K562 (cell line): ENCODE measurements at regions not wholly inside any gene's neighbourhood (a gene's known extent, or its start where the extent isn't known, plus 50 kb on each side); places are given as distances from the start of the nearest gene placed in this dataset.

Experiments used
- ARID1B ChIP-seq: fragments of 450-650 bp; IDR thresholded peaks from 2 replicates; pipeline ENCODE4 v1.6.1; 2016; ENCODE audit warnings: antibody characterized with exemption, mild to moderate bottlenecking, inconsistent platforms
- CBFA2T2 ChIP-seq: fragments of 450-650 bp; conservative IDR thresholded peaks from 2 replicates; pipeline ENCODE4 v1.6.1; 2017; ENCODE audit warnings: mild to moderate bottlenecking
- CCNT2 ChIP-seq: IDR thresholded peaks from 2 replicates; pipeline ENCODE4 v1.6.1; 2011; ENCODE audit warnings: borderline replicate concordance, low read depth, mild to moderate bottlenecking, moderate library complexity, mixed read lengths, low read length; ENCODE audit not compliant: insufficient read length; ENCODE audit errors: extremely low read depth
- CTBP1 ChIP-seq: fragments of 450-650 bp; IDR thresholded peaks from 2 replicates; pipeline ENCODE4 v1.6.1; 2016; ENCODE audit warnings: borderline replicate concordance
- DACH1 ChIP-seq: fragments of 450-650 bp; IDR thresholded peaks from 2 replicates; pipeline ENCODE4 v1.6.1; 2018; ENCODE audit not compliant: partially characterized antibody
- DPF2 ChIP-seq: fragments of 450-650 bp; IDR thresholded peaks from 2 replicates; pipeline ENCODE4 v1.6.1; 2016
- EWSR1 ChIP-seq: fragments of 450-650 bp; IDR thresholded peaks from 2 replicates; pipeline ENCODE4 v1.6.1; 2018; ENCODE audit warnings: borderline replicate concordance, mild to moderate bottlenecking, low read depth, moderate library complexity; ENCODE audit not compliant: partially characterized antibody
- FOXM1 ChIP-seq, 2 experiments: fragments of 450-650 bp in 1 of 2; sonication (generic) in 1 of 2; formaldehyde crosslinking in 1 of 2; IDR thresholded peaks; 2 replicates each; pipeline versions ENCODE4 v1.6.1 to v1.9.0; 2017 to 2022; ENCODE audit warnings: low read depth in 2 of 2, mild to moderate bottlenecking in 2 of 2, missing genetic modification reagents in 1 of 2, moderate library complexity in 1 of 2
- GTF2F1 ChIP-seq: IDR thresholded peaks from 2 replicates; pipeline ENCODE4 v1.6.1; 2011; ENCODE audit warnings: low read depth, low read length, improper control_type of control experiment
- HMGN3 ChIP-seq: IDR thresholded peaks from 2 replicates; pipeline ENCODE4 v1.6.1; 2011; ENCODE audit warnings: borderline replicate concordance, low read depth, mild to moderate bottlenecking, mixed read lengths, low read length; ENCODE audit not compliant: insufficient read length; ENCODE audit errors: extremely low read depth
- IRF2 ChIP-seq: sonication (generic); formaldehyde crosslinking; IDR thresholded peaks from 2 replicates; pipeline ENCODE4 v1.8.1; 2022; ENCODE audit warnings: mild to moderate bottlenecking, missing genetic modification reagents
- KLF16 ChIP-seq: IDR thresholded peaks from 2 replicates; pipeline ENCODE4 v1.6.1; 2016; ENCODE audit warnings: antibody characterized with exemption
- MAFF ChIP-seq: IDR thresholded peaks from 2 replicates; pipeline ENCODE4 v1.6.1; 2012; ENCODE audit warnings: low read length, improper control_type of control experiment
- MEIS2 ChIP-seq: fragments of 450-650 bp; IDR thresholded peaks from 2 replicates; pipeline ENCODE4 v1.6.1; 2014; ENCODE audit warnings: mild to moderate bottlenecking; ENCODE audit not compliant: partially characterized antibody
- MLLT1 ChIP-seq, 2 experiments: fragments of 450-650 bp; IDR thresholded peaks; 2 replicates each; pipeline ENCODE4 v1.6.1; 2016
- NFE2 ChIP-seq: IDR thresholded peaks from 2 replicates; pipeline ENCODE4 v1.6.1; 2014; ENCODE audit warnings: antibody characterized with exemption, low read depth
- NFIC ChIP-seq: fragments of 450-650 bp; IDR thresholded peaks from 2 replicates; pipeline ENCODE4 v1.6.1; 2017; ENCODE audit warnings: mild to moderate bottlenecking, inconsistent platforms
- POLR3A ChIP-seq: IDR thresholded peaks from 2 replicates; pipeline ENCODE4 v1.6.1; 2011; ENCODE audit warnings: borderline replicate concordance, mild to moderate bottlenecking, moderate library complexity; ENCODE audit not compliant: insufficient read length, insufficient read depth; ENCODE audit errors: extremely low read depth
- PRDM10 ChIP-seq: fragments of 450-650 bp; IDR thresholded peaks from 2 replicates; pipeline ENCODE4 v1.6.1; 2018; ENCODE audit not compliant: partially characterized antibody
- TAL1 ChIP-seq: fragments of 450-650 bp; IDR thresholded peaks from 2 replicates; pipeline ENCODE4 v1.6.1; 2016; ENCODE audit warnings: mild to moderate bottlenecking
- TEAD4 ChIP-seq, 2 experiments: sonication (generic) in 1 of 2; formaldehyde crosslinking in 1 of 2; IDR thresholded peaks; 2 replicates each; pipeline versions ENCODE4 v1.6.1 to v1.8.0; 2012 to 2022; ENCODE audit warnings: borderline replicate concordance in 1 of 2, inconsistent platforms in 1 of 2, low read length in 1 of 2, mild to moderate bottlenecking in 1 of 2, missing genetic modification reagents in 1 of 2
- TRIM24 ChIP-seq, 2 experiments: fragments of 450-650 bp; IDR thresholded peaks; 2 replicates each; pipeline ENCODE4 v1.6.1; 2016
- YY1 ChIP-seq, 3 experiments: IDR thresholded peaks; 2 replicates each; pipeline ENCODE4 v1.6.1; 2011; ENCODE audit warnings: low read length in 2 of 3, mild to moderate bottlenecking in 2 of 3, moderate library complexity in 2 of 3, borderline replicate concordance in 1 of 3, control low read depth in 1 of 3, low read depth in 1 of 3; ENCODE audit not compliant: insufficient read depth in 3 of 3, insufficient replicate concordance in 2 of 3, control insufficient read depth in 1 of 3, insufficient read length in 1 of 3; ENCODE audit errors: extremely low read depth in 1 of 3
- ZNF766 ChIP-seq: fragments of 200-800 bp; sonication (Bioruptor generic); conservative IDR thresholded peaks from 2 replicates; pipeline ENCODE4 v1.6.1; 2016; ENCODE audit warnings: missing genetic modification characterization, missing compliant biosample characterization
- ZNF780A ChIP-seq: fragments of 250-450 bp; sonication (Bioruptor Pico); IDR thresholded peaks from 2 replicates; pipeline ENCODE4 v1.5.0; 2021; ENCODE audit warnings: mild to moderate bottlenecking

GRCh38 chr12:30395190-30395589 lies 300.5 kb downstream of the IPO8 start (continued):
- 0 out of 4 replicates have a peak, but pooled peaks of 1 of the 2 experiments have one; percentile 30 for TF ChIP-seq MLLT1 (IDR thresholded peaks at IDR 0.05)
- TF ChIP-seq YY1 (IDR thresholded peaks at IDR 0.05; ENCODE audit: borderline replicate concordance in 1 of 3, control insufficient read depth in 1 of 3, extremely low read depth in 1 of 3, insufficient read depth in 3 of 3, insufficient read length in 1 of 3, insufficient replicate concordance in 2 of 3, low read depth in 1 of 3, low read length in 2 of 3), result peak in 1 of 3 experiments; percentile 16
- TF ChIP-seq ARID1B, result peak; percentile 78
- TF ChIP-seq TAL1, result peak; percentile 74
- no peak for TF ChIP-seq GTF2F1
- peak; percentile 36 for TF ChIP-seq DACH1
- TF ChIP-seq POLR3A, result no peak
- TF ChIP-seq CBFA2T2, result peak; percentile 76
- peak; percentile 52 for TF ChIP-seq CCNT2
- peak; percentile 26 for TF ChIP-seq HMGN3
- peak; percentile 55; the same call in 1 of the 2 replicates for TF ChIP-seq MAFF
- 0 out of 2 replicates have a peak, but pooled peaks have one; percentile 31 for TF ChIP-seq NFE2
- peak; percentile 68 for TF ChIP-seq KLF16
- TF ChIP-seq PRDM10, result no peak
- no peak for TF ChIP-seq EWSR1
- peak; percentile 51; the same call in 1 of the 2 replicates for TF ChIP-seq FOXM1 (IDR thresholded peaks at IDR 0.05; ENCODE audit: low read depth)
- no peak for TF ChIP-seq FOXM1 (CRISPR knock-in tag; IDR thresholded peaks at IDR 0.05; ENCODE audit: low read depth)
- TF ChIP-seq IRF2 (CRISPR knock-in tag), result no peak
- peak; percentile 18 for TF ChIP-seq MEIS2
- peak; percentile 59 for TF ChIP-seq DPF2
- peak; percentile 83 for TF ChIP-seq TEAD4 (IDR thresholded peaks at IDR 0.05; ENCODE audit: low read length)
- TF ChIP-seq TEAD4 (CRISPR knock-in tag; IDR thresholded peaks at IDR 0.05; ENCODE audit: borderline replicate concordance), result no peak
- peak; percentile 58; the same call in 1 of the 2 replicates for TF ChIP-seq ZNF766 (CRISPR knock-in tag)
- no peak for TF ChIP-seq ZNF780A (CRISPR knock-in tag)
- TF ChIP-seq TRIM24 (IDR thresholded peaks at IDR 0.05), result peak in 1 of 2 experiments; percentile 44; a peak in 1 of 4 replicates
- peak; percentile 29; the same call in 1 of the 2 replicates for TF ChIP-seq NFIC
- TF ChIP-seq CTBP1, result peak; percentile 43; the same call in 1 of the 2 replicates
